Ovary (tissue), 3 donors: ENCODE measurements at regions not wholly inside any gene's neighbourhood (a gene's known extent, or its start where the extent isn't known, plus 50 kb on each side); places are given as distances from the start of the nearest gene placed in this dataset.

ENCODE experiments used
- POLR2A ChIP-seq: fragments of 450-650 bp; IDR thresholded peaks from one replicate; pipeline ENCODE4 v1.6.1; 2017; ENCODE audit warnings: antibody characterized with exemption, mild to moderate bottlenecking, moderate library complexity
- TF ChIP-seq, protein P1 (sequence below), 3 donors: fragments of 450-650 bp in 2 of 3; fragments of 200-600 bp in 1 of 3; IDR thresholded peaks; one replicate each; pipeline versions ENCODE4 v1.5.1 to v1.8.0; 2016 to 2022; ENCODE audit warnings: antibody characterized with exemption in 3 of 3, mild to moderate bottlenecking in 1 of 3
- donor health status: DM: no; HTN: no; CAD: no.

DNA sequence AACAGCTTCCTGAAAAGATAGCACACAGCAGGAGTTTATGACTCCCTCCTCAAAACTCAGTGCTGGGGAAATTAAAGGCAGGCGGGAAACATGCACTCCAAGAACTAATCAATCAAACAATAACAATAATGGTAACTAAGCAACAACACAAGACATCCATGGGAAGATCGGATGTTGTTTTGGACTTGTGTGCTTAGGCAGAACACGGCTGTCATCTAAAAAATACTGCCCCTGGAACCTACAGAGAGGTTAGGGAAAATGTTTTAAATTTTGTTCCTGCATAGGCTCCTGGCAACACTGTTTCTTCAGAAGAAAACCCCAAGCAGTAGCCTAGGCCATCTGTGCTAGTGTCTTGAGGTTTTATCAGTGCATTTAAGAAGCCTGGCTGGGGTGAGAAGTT is 1378.2 kb downstream of the STIM2 start:
- TF ChIP-seq, protein P1, sequence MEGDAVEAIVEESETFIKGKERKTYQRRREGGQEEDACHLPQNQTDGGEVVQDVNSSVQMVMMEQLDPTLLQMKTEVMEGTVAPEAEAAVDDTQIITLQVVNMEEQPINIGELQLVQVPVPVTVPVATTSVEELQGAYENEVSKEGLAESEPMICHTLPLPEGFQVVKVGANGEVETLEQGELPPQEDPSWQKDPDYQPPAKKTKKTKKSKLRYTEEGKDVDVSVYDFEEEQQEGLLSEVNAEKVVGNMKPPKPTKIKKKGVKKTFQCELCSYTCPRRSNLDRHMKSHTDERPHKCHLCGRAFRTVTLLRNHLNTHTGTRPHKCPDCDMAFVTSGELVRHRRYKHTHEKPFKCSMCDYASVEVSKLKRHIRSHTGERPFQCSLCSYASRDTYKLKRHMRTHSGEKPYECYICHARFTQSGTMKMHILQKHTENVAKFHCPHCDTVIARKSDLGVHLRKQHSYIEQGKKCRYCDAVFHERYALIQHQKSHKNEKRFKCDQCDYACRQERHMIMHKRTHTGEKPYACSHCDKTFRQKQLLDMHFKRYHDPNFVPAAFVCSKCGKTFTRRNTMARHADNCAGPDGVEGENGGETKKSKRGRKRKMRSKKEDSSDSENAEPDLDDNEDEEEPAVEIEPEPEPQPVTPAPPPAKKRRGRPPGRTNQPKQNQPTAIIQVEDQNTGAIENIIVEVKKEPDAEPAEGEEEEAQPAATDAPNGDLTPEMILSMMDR (IDR thresholded peaks at IDR 0.05), result no peak
- no peak for TF ChIP-seq POLR2A
